ENCODE measurements at regions not wholly inside any gene's neighbourhood (a gene's known extent, or its start where the extent isn't known, plus 50 kb on each side); places are given as distances from the start of the nearest gene placed in this dataset.

GRCh38 chr12:58206876-58207275 is 265.5 kb downstream of the ATP23 start:
- no peaks in the 10 kb centered on the region for H3K9me3 ChIP-seq
- peaks cover 0 to 11% (median 0%) of the 10 kb centered on the region in 6 donors for H3K4me1 ChIP-seq
- H3K36me3 ChIP-seq = no peaks in the 10 kb centered on the region
- H3K27ac ChIP-seq = no peak overlapping the region
- H3K27me3 ChIP-seq (replicated peaks in 1 of 7) = no peaks in the 10 kb centered on the region
- DNase-seq = no peak
- H3K4me3 ChIP-seq = no peak overlapping the region
- intact Hi-C loops (cut with DNase I; ENCODE audit: low total_unique reads) = no loop called here
- TF ChIP-seq POLR2AphosphoS5 (IDR thresholded peaks at IDR 0.05) = no peak
- no peak for TF ChIP-seq CTCF (IDR thresholded peaks at IDR 0.05 in 8 of 11, conservative IDR thresholded peaks at IDR 0.05 in 3 of 11)
- TF ChIP-seq POLR2A (IDR thresholded peaks at IDR 0.05) = no peak
- WGBS, 5 donors = 83 to 94% (median 91%) methylated on average over 3 of the region's 3 CpGs

GRCh38 chr12:58211211-58211610 is 269.8 kb downstream of the ATP23 start:
- Histone ChIP-seq H3K36me3 (no peaks in the 10 kb centered on the region), H3K4me3 (no peak overlapping the region), H3K27me3 (replicated peaks in 1 of 7) (no peaks in the 10 kb centered on the region), H3K4me1 (no peaks in the 10 kb centered on the region), H3K27ac (no peak overlapping the region), H3K9me3 (no peaks in the 10 kb centered on the region)
- no peak for DNase-seq
- WGBS, 5 donors = 79 to 89% (median 86%) methylated on average over 9 of the region's 9 CpGs
- intact Hi-C loops (cut with DNase I; ENCODE audit: low total_unique reads) = no loop called here
- TF ChIP-seq POLR2A (IDR thresholded peaks at IDR 0.05) (no peak), CTCF (IDR thresholded peaks at IDR 0.05 in 8 of 11, conservative IDR thresholded peaks at IDR 0.05 in 3 of 11) (no peak), POLR2AphosphoS5 (IDR thresholded peaks at IDR 0.05) (no peak)

GRCh38 chr12:58217130-58217529 is 275.8 kb downstream of the ATP23 start:
- Histone ChIP-seq H3K4me3 (no peak overlapping the region), H3K27ac (no peak overlapping the region), H3K36me3 (no peaks in the 10 kb centered on the region), H3K9me3 (peaks cover 0 to 3% (median 0%) of the 10 kb centered on the region in 8 donors), H3K4me1 (no peaks in the 10 kb centered on the region), H3K27me3 (replicated peaks in 1 of 7) (no peaks in the 10 kb centered on the region)
- TF ChIP-seq CTCF (IDR thresholded peaks at IDR 0.05 in 8 of 11, conservative IDR thresholded peaks at IDR 0.05 in 3 of 11) = no peak
- TF ChIP-seq POLR2A (IDR thresholded peaks at IDR 0.05) = no peak
- no peak for TF ChIP-seq POLR2AphosphoS5 (IDR thresholded peaks at IDR 0.05)
- WGBS, 5 donors = 81 to 97% (median 92%) methylated on average over 1 of the region's 1 CpG
- intact Hi-C loops (cut with DNase I; ENCODE audit: low total_unique reads) = no loop called here
- no peak for DNase-seq

GRCh38 chr12:58224536-58225105 is 283.3 kb downstream of the ATP23 start:
- Histone ChIP-seq H3K9me3 (peaks cover 0 to 3% (median 0%) of the 10 kb centered on the region in 8 donors), H3K4me3 (no peak overlapping the region), H3K27me3 (replicated peaks in 1 of 7) (no peaks in the 10 kb centered on the region), H3K4me1 (no peaks in the 10 kb centered on the region), H3K36me3 (no peaks in the 10 kb centered on the region), H3K27ac (no peak overlapping the region)
- WGBS, 5 donors = 68 to 83% (median 82%) methylated on average over 3 of the region's 3 CpGs
- TF ChIP-seq POLR2AphosphoS5 (IDR thresholded peaks at IDR 0.05) = no peak
- TF ChIP-seq CTCF (IDR thresholded peaks at IDR 0.05 in 8 of 11, conservative IDR thresholded peaks at IDR 0.05 in 3 of 11) = no peak
- no peak for TF ChIP-seq POLR2A (IDR thresholded peaks at IDR 0.05)
- DNase-seq = no peak
- intact Hi-C loops (cut with DNase I; ENCODE audit: low total_unique reads) = no loop called here

Data from spleen (tissue), 11 donors.